T-helper 2 cell (primary cell): ENCODE measurements at regions not wholly inside any gene's neighbourhood (a gene's known extent, or its start where the extent isn't known, plus 50 kb on each side); places are given as distances from the start of the nearest gene placed in this dataset.
"Not testable (repeated sequence)": the region's sequence is repeated elsewhere in the genome, so short reads cannot be mapped to it uniquely, and the experiment has no call there.

Experiments used
- DNase-seq, 5 experiments: peaks; one replicate each; pipeline versions ENCODE4 v3.0.0 to v3.0.0-alpha.2; 2012 to 2022

DNA sequence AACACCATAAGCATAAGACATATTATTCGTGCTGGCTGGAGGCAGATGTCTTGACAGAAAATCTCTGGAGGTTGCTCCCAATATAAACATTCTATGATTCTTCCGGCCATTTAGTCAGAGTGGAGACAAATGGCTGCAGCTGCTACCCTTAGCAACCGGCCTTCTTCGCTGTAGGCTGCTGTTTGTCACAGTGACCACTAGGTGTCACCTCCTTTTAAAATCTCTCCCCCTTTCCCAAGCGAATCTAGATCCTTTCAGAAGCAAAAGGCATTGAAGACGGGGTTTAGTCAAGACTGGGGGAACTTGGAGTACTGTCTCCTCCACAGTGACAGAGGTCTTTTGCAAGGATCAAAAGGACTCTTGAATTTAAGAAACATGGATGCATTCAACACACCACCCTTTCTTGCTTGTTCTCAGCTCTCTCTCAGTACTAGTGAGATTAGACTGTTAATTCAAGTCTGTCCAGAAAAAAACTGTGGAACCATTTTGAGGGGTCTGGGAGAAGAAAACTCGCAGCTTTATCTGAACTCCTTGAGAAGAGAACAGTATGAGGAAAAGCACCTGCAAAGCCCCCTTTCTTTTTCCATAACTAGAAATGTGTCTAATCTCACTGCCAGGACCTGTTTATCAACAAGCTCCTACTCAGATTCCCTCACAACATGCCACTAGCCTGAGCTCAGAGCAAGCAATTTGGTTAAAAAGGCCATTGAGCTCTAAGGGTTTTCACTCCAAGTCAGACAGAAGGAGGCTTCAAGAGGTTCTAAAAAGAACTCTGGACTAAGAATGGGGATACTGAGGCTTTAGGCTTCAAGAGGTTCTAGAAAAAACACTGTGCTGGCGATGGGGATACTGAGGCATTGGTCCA lies 408.3 kb upstream of the PLXNA2 start:
- peak in 1 of 5 experiments; percentile 42 for DNase-seq

DNA sequence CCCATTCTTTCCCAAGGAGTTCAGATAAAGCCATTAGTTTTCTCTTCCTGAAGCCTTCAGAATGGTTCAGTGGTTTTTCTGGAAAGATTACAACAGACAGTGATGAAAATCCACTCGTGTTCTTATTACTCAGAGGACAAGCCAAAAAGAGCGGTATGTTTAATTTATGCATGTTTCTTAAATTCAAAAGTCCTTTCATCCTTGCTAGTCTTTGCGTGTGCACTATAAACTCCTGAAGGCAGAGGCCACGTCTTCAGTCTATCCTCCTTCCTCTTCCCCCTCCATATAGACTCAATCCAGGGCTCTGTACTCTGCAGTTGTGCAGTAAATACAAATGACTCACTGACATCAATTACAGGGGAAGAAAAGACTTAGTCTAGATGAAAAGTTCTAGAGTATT lies 409.2 kb upstream of the PLXNA2 start:
- no peak for DNase-seq

DNA sequence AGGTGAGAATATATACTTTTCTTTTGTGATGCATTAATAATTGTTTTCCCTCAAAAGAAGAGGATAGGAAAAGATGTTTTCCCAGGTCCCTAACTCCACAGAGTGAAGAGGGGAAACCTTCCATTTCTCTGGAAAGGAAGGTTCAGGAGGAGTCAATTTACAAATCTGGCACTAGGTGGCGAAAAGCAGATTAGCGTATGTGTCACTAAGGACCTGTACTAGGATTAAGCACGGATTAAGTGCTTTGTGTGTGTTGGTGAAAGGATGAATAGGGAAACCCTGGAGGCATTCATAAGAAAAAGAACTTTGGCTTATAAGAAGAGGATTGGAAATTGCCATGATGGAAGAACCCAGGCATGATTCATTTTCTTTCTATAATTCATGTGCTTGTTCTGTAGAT lies 410.1 kb upstream of the PLXNA2 start:
- DNase-seq = peak in 1 of 5 experiments; percentile 2

DNA sequence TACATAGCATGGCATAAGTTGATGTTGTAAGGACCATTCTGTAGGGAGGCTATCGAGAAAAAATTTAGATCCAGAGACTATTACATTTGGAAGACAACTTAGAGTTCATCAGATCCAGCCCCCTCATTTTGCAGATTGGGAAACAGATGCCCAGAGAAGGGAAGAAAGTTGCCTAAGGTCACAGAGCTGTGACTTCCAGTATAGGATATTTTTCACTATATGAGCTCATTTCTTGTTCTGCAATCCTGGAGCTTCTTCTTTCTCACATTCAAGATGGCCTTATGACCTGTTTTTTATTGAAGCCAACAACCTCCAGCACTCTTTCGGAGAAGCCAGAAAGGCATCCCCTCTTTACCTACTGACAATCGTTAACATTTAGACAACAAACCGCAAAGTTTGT lies 421.8 kb upstream of the PLXNA2 start:
- no peak for DNase-seq

DNA sequence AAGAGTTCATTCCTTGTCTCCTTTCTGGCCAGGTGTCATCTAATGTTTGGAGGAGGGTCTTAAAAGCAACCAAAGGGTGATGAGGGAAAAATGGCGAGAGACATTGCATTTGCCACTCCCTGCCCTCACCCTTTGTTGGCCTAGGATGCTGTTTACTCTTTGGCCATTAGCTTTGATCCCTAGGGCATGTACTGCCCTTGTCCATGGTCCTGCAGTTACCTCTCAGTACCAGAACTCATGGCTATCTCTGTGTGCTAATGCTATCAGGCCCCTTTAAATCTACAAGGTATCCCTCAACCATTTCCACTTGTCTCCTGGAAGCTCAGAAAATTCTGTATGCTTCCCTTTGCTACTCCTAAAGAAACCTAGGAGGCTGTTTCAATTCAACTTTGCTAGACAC lies 424.8 kb upstream of the PLXNA2 start:
- no peak for DNase-seq

DNA sequence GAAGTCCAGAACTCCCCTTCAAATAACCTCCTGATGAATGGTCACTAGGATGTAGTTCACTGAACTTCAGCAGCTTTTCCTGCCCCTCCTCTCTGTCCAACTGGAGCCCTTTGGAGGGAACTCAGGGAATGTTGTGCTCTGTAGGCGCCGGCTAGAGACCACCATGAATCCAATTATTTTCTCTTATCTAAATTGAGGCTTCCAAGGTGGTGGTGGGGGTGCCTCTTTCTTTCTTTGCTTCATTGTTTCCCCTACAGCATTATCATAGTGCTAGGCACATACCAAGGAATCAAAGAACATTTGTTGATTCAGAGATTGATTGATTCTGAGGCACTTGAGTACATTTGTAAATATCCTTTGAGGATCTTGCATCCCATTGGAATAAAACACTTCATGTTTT lies 426.6 kb upstream of the PLXNA2 start:
- DNase-seq = no peak

DNA sequence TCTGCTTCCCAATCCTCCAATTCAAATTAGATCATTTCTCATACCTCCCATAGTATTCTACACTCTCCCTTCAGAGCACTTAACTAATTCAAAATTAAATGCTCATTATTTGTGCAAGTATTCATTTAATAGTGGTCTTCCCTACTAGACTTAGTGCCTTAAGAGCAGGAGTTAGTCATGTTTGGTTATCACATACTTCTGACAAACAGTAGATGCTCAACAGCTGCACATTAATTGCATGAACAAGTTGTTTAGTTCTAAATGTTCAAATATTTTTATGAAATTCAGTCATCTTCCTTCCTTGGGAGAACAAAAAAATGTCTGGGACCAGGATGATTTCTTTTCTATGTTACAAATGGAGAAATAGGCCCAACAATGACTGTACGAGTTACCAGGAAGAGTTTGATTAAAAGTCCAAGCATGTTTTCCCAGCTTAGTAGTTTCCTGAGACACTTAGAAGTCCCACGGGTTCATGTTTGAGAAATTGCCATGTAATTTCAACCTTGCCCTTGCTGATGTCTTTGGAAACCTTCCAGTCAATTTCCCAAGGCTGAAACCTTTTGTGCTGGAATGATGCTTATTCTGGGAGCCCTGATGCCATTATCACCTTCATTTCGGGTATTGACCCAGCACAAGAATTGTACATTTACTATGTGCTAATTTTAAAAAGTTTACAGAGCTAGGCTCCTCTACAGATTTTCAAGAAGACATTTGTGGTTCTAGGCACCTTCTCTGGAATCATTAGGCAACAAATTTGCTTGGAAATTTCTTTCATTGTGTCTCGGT lies 437.9 kb upstream of the PLXNA2 start:
- DNase-seq = no peak

DNA sequence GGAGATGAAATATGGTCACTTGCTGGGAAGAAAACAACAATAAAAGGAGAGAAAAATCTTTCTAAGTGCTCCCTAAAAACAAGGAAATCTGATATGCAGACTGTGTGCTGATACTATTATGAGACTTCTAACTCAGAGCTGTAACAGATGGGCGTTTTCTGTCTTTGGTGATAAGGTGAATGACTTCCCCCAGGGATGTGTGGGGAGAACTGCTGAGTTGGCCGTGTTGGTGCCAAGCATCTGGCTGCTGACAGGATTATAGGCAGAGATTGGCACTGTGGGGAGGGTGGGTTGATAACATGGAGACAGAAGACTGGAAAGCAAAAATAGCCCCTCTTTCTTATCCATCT lies 438.5 kb upstream of the PLXNA2 start:
- DNase-seq = no peak

DNA sequence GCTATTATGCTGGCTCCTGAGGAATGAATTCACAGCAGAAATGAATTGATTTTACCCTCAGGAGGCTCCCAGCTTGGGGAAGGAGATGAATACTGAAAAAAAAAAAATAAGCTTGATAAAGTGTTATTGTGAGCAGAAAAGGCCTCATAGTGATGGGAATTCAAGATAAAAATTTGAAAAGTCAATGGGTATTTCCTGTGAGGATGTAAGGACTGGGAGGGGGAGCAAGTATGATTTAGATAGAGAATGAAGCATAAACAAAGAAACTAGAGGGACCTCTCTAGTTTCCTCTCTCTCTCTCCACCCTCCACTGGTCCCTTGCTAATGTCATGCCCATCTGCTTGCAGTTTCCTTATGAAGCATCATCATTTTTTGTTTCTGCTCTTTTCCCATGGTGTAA lies 439.0 kb upstream of the PLXNA2 start:
- DNase-seq = no peak

DNA sequence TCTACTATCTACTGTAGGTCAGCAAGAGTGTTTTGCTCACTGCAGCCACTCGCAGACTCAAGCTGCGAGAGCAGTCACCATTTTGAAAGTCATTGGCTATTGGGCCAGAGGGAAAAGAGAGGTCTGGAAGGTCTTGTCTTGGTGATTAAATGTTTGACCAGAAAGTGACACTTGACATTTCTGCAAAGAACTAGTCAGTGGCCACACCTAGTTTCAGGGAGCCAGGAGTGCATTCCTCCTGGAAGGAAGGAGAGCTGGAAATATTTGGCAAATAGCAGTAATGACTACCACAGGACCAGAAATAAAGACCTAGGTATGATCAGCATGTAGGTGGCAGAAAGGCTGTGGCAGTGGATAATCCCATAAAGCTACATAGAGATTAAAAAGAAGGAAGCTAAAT lies 440.0 kb upstream of the PLXNA2 start:
- DNase-seq = no peak

DNA sequence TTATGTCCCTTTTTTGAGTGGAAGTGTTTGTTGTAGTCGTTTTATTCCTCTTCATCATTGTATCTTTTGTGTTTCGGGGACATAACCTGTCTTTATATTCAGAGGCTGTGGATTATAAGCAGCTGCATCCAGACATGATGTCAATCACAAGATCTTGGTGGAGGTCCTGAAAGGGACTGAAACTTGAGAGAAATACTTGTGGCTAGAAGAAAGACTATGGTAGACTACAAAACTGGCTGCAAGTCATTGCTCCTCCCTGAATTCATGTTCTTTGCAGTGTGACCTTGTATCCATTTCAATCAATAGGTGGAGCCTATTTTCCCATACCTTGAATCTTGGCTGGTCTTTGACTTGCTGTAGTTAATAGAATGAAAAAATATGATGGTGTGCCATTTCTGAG lies 442.4 kb upstream of the PLXNA2 start:
- DNase-seq = no peak

DNA sequence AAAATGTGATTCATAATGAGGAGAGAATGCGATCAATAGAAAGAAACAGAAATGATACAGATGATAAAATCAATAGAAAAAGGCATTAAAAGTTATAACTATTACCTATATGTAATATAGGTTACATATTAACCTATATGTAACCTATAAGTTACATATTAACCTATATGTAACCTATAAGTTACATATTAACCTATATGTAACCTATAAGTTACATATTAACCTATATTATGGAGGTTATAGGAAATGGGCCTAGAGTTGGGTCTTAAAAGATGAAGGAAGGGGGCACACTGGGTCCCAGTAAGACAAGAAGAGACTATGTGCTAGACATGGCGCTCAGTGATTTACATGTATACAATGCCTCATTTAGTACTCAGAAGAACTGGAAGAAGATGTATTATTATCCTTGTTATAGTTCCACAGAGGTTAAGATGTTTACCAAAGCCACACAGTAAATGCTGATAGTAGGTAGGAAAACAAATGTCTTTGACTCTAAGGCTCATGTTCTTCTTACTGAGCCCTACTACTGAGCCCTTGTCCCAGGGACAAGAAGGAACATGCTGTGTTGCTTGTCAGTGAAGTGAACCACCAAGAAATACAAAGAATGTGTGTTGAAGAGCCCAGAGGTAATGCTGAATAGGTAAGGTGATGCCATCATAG lies 444.6 kb upstream of the PLXNA2 start:
- DNase-seq = no peak

DNA sequence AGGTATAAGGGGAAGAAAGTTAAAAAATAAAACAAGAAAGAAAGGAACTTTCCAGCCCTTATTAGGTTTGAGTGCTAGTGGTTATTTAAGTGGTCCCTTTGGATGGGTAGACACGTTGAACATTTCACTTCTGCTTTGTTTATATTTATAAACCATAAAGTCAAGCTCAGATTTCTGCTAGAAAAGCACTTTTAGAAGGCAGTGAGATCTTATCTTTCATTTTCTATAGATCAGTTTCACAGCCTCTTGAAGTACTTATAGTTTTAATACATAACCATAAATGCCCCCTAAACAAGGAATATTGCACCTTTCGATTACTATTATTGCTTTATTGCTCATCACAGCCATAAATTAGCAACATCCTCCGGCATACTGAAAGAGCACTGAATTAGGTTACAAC lies 446.8 kb upstream of the PLXNA2 start:
- no peak for DNase-seq

DNA sequence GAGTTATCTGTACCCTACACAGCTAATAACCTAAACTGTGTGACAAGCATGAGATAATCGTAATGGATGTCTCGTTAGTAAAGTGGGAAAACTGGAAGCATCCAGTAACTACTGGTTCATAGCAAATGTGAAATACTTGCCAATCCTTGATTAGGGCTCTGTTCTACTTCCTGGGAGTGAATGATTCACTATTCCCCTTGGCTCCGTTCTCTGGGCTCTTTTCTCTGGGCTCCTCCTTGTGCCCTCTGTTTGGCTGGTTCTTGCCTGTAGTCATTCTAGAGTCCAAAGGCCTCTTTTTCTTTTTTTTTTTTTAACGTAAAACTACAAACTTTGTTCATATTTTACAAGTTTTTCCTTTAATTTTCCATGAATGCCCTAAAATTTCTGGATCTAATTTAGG lies 465.8 kb upstream of the PLXNA2 start:
- no peak for DNase-seq

DNA sequence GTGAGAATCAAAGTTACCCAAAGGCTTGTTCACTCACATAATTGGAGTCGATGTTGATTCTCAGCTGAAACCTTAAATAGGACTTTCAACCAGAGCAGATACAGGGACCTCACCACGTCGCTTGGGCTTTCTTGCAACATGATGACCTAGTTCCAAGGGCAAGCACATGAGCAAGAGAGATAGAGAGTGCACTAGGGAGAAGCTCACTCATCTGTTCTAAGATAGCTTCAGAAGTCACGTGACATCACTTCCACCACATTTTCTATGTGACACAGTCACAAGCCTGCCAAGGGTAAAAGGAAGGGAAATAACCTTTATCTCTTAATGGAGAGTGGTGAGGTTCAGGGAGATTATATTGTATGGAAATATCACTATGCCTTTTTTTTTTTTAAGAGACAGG lies 470.1 kb upstream of the PLXNA2 start:
- no peak for DNase-seq

DNA sequence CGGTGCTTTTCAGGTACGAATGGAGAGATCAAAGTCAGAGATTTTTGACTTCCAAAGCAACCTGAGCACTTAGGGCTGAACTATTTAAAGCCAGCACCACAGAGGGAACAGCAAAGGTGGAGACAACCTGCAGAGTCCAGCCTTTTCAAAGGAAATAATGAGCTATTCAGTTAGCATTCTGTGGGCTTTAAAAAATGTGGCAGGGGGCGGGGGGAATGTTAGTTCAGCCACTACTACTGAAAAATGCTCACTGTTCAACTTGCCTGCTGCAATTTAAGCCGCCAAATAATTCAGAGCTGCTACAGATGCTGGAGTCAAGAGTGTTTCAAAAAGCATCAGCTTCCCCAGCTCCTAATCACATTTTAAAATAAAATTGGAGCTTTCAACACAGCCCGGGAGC lies 473.3 kb upstream of the PLXNA2 start:
- DNase-seq = no peak

DNA sequence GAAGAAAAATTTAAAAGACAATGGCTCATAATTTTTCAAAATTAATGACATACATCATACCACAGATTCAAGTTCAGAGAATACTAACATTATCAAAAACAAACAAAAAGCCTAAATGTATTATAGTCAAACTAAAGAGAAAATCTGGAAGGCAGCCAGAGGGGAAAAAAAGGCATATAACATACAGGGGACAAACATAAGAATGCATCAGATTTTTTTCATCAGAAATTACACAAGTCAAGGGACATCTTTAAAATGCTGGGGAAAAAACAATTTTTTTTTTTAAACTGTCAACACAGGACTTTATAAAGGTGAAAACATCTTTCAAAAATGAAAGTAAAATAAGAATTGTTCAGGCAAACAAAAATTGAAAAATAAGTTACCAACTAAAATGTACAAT lies 478.4 kb upstream of the PLXNA2 start:
- no peak for DNase-seq

DNA sequence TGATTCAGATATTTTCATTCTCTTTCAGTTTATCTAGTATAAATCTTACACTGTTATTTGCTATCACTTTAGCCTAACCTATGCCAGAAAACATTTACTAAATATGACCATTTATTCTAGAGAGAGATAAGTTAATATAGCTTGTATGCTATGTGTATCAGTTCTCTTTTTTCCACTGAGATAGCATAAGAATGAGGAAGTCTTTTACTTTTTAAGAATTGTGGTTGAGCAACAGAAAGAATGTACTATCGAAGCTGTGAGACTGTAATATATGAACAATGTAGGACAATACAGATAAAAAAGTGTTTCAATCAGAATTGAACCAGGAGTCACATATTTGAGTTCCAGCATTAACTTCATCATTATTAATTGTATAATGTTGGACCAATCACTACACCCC lies 479.9 kb upstream of the PLXNA2 start:
- DNase-seq = no peak

DNA sequence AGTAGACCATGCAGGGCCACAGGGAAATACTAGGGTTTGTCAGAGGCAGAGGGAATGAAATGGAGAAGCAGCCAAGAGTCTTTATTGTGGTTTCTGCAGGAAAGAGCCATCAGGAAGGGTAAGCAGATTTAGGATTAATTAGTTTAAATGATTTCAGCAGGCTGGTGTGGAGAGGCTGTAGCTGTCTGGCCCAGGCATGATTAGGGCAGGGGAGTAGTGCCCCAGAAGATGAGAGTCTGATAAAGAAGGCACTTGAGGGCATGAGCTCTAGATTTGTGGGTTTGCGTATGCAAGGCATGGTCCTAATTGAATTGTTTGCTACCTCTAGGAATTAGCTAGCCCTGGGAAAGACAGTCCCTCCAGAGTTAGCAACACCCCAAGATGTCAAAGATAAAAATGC lies 484.6 kb upstream of the PLXNA2 start:
- no peak for DNase-seq

DNA sequence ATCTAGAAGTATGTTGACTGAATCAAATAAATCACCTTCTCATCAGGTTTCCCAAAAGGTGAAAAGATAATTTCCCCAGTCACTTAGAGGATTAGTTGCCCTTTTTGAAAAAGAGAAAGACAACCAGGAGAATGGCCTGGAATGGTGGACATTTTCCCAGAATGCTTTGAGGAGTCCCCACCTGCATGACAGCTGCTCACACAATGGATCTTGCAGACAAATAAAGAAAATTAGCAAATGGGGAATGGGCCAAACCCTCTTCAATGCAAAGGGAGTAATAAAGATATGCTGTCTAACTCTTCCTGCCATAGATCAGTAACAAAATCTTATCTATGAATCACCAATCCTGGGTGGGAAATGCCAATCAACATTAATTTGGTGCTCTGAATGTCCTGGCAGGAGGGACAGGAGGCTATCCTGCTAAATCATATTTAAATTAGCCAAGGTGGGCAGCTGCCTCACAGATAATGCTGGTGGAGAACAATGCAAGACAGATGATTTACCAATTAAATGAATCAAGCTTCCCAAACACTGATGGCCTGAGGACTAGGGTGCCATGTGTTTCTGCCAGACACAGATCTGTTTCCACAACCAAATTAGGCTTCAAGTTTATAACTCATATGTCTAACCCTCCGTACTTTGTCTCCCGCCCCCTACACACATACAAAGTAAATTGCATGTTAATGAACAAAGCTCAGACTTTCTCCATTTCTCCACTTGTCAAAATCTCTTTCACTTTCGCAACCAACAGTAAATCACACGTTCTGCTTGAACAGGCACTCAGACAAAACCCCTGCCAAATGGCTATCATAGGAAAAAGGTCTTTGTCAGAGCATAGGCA lies 488.0 kb upstream of the PLXNA2 start:
- DNase-seq = peak in 1 of 5 experiments; percentile 11

DNA sequence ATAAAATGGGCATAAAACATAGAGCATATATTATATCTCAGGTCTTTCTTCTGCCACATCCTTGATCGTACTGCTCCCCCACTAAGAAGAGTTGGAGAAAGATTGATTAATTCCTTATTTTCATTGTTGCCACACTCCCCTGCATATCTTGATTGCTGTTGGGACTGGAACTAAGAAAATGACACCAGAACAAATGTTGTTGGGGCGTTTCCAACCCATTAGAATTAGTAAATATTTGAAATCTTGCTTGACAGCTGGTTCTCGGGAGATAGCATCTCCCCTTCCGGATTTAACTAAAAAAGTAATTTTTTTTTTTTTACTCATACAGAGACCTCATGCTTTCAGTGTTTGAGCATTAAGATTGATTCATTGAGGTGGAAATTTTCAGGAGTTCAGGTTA lies 493.0 kb upstream of the PLXNA2 start:
- no peak for DNase-seq

DNA sequence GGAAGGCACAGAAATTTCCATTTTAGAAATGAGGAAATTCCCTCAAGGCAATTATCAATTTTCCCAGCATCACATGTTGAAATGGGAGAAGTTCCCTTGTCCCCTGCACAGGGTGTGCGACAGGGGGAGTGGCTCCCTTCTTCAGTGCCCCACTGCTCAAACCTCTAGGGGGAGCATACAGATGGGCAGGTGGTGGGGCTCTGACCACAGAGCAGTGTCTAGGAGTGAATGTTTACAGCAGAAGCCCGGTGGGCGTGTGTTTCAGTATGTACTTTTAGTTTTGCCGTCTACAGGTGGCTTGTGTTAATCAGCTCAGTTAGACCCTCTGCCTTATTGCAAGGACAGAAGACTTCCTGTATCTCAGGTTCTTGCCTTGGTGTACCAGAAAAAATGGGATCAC lies 493.7 kb upstream of the PLXNA2 start:
- DNase-seq = no peak

DNA sequence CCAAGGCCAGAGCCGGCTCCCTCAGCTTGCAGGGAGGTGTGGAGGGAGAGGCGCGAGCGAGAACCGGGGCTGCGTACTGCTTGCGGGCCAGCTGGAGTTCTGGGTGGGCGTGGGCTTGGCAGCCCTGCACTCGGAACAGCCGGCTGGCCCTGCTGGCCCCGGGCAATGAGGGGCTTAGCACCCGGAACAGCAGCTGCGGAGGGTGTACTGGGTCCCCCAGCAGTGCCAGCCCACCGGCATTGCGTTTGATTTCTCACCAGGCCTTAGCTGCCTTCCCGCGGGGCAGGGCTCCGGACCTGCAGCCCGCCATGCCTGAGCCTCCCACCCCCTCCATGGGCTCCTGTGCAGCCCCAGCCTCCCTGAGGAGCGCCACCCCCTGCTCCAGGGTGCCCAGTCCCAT lies 495.5 kb upstream of the PLXNA2 start:
- not testable (repeated sequence) for DNase-seq
